Panc1 (cell line): ENCODE measurements at regions not wholly inside any gene's neighbourhood (a gene's known extent, or its start where the extent isn't known, plus 50 kb on each side); places are given as distances from the start of the nearest gene placed in this dataset.

Source experiments
- ATAC-seq: fragments of 200-7000 bp; cut with Tn5 transposase; 2 replicates; pipeline ENCODE4 v1.9.1; 2020; ENCODE audit warnings: mild to moderate bottlenecking, moderate library complexity
- BruUV-seq: library from RNA; stranded (reverse); fragments of 400-500 nt; replicated peaks from 2 replicates; lab custom pipeline; 2021; lab: Mats Ljungman, UMichigan
- CTCF ChIA-PET: fragments of 300-600 bp; sonication (Branson Sonifier 250); formaldehyde crosslinking; loops from one replicate; lab custom pipeline; 2022; ENCODE audit warnings: antibody characterized with exemption; lab: Charles Lee
- POLR2A ChIA-PET: fragments of 300-600 bp; sonication (Branson Sonifier 250); formaldehyde crosslinking; loops from one replicate; lab custom pipeline; 2022; ENCODE audit warnings: antibody characterized with exemption; lab: Charles Lee
- DNase-seq: peaks from one replicate; pipeline ENCODE4 v3.0.0-alpha.2; 2010; ENCODE audit warnings: low read depth, low spot score
- H3K27ac ChIP-seq: 2 replicates; pipeline ENCODE4 v1.5.1; 2011; ENCODE audit warnings: mild to moderate bottlenecking, low read length, inconsistent platforms
- H3K27me3 ChIP-seq: fragments of 200-500 bp; sonication (Bioruptor generic); 2 replicates; pipeline ENCODE4 v1.6.0; 2014; ENCODE audit warnings: low read length, inconsistent platforms; ENCODE audit not compliant: control insufficient read depth, insufficient read depth
- H3K36me3 ChIP-seq: fragments of 200-500 bp; sonication (Bioruptor generic); 2 replicates; pipeline ENCODE4 v1.5.1; 2014; ENCODE audit warnings: inconsistent platforms, mild to moderate bottlenecking, low read length, moderate library complexity; ENCODE audit not compliant: control insufficient read depth, insufficient read depth
- H3K4me1 ChIP-seq: 2 replicates; pipeline ENCODE4 v1.5.1; 2011; ENCODE audit warnings: inconsistent platforms, mild to moderate bottlenecking, low read length, moderate library complexity; ENCODE audit not compliant: control insufficient read depth, insufficient read depth
- H3K4me3 ChIP-seq, 2 experiments: 2 replicates each; pipeline ENCODE4 v1.5.1; 2011 to 2012; ENCODE audit warnings: low read depth in 2 of 2, low read length in 2 of 2, mild to moderate bottlenecking in 2 of 2, inconsistent platforms in 1 of 2, moderate library complexity in 1 of 2
- H3K9me3 ChIP-seq: fragments of 200-500 bp; sonication (Bioruptor generic); 2 replicates; pipeline ENCODE4 v1.5.1; 2014; ENCODE audit warnings: low read depth, mild to moderate bottlenecking, inconsistent platforms, low read length, moderate library complexity; ENCODE audit not compliant: control insufficient read depth, insufficient read depth
- POLR2AphosphoS5 ChIP-seq: IDR thresholded peaks from 2 replicates; pipeline ENCODE4 v1.6.1; 2012; ENCODE audit warnings: mild to moderate bottlenecking, low read depth, low read length, moderate library complexity
- REST ChIP-seq, 2 experiments: IDR thresholded peaks; 2 replicates each; pipeline ENCODE4 v1.6.1; 2011 to 2012; ENCODE audit warnings: low read depth in 2 of 2, control low read depth in 1 of 2, low read length in 1 of 2, mild to moderate bottlenecking in 1 of 2, moderate library complexity in 1 of 2; ENCODE audit not compliant: insufficient read depth in 1 of 2
- SIN3A ChIP-seq: IDR thresholded peaks from 2 replicates; pipeline ENCODE4 v1.6.1; 2012; ENCODE audit warnings: low read depth, mild to moderate bottlenecking, low read length, moderate library complexity, borderline replicate concordance; ENCODE audit not compliant: insufficient read depth
- TCF7L2 ChIP-seq: IDR thresholded peaks from 2 replicates; pipeline ENCODE4 v1.6.1; 2011; ENCODE audit warnings: mild to moderate bottlenecking, low read depth, low read length, inconsistent platforms
- in situ Hi-C: cut with HindIII; loops from 2 replicates; pipeline ENCODE4 v1.10.0; 2016; ENCODE audit warnings: low sequenced_read_pairs, low pct_unique_long_range_greater_than_20kb
- intact Hi-C: fragments of 100-400 bp; cut with micrococcal nuclease; formaldehyde crosslinking; loops from one replicate; pipeline ENCODE4 v1.10.0; 2022; ENCODE audit not compliant: unreplicated experiment
- TF ChIP-seq, protein P1 (sequence below): fragments of 450-650 bp; IDR thresholded peaks from 2 replicates; pipeline ENCODE4 v1.5.1; 2017; ENCODE audit warnings: mild to moderate bottlenecking

DNA sequence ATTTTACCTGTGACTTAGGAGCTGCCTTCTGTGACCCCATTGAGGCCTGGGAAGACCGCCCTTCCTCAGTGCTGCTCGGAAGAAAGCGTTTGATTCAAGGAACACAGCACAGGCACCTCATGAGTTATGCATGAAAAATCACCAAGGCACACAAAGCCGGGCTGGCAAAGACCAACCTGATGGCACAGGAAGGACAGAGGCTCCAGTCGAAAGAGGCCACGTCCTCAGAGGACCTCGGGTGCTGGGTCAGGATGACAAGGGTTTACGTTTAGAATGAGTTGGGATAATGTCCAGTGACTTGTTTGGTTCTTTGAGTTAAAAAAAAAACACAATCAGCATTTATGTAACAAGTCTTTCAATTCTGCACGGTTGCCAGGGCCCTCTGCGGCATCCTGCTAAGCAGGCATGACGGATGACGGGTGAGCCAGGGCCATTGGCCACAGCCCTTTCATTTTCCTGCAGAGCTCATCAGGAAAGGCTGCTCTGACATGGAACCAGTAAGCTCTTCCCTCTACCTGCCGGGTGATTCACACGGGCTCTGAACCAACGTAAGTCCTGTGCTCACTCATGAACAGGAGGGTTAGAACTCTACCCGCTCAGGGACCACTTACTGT is 112.8 kb downstream of the DACT2 start (continued):
- no peak for TF ChIP-seq REST (IDR thresholded peaks at IDR 0.05; ENCODE audit: insufficient read depth in 1 of 2, low read depth in 2 of 2, low read length in 1 of 2)

DNA sequence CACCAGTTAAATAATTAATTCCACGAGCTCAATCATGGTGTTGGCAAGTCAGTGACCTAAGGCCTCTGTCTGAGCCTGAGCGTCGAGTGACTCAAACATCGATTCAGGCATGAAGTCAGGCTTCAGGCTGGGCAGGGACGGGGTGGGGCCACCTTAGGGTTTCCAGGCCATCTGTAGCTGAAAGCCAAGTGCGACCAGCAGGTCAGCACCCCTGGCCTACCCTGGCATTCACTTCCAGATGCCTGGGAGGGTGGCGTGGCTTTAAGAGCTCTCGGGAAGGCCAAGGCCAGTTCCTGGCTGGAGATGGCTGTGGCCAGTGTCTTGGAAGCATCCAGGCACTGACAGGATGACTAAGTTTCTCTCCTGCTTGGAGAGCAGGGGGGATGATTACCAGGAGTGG is 113.4 kb downstream of the DACT2 start:
- Histone ChIP-seq H3K36me3 (no peaks in the 10 kb centered on the region), H3K27me3 (no peaks in the 10 kb centered on the region), H3K4me3 (no peak overlapping the region), H3K9me3 (no peaks in the 10 kb centered on the region), H3K4me1 (peaks cover 2% of the 10 kb centered on the region; the same call in 1 of the 2 replicates), H3K27ac (no peak overlapping the region)
- CTCF ChIA-PET = no interaction called here
- in situ Hi-C loops = no loop called here
- POLR2A ChIA-PET = no interaction called here
- ATAC-seq = no peak
- no peak for DNase-seq
- no TSS peak for BruUV-seq
- no peak for TF ChIP-seq TCF7L2
- no peak for TF ChIP-seq REST (IDR thresholded peaks at IDR 0.05; ENCODE audit: insufficient read depth in 1 of 2, low read depth in 2 of 2, low read length in 1 of 2)
- TF ChIP-seq POLR2AphosphoS5 = no peak
- TF ChIP-seq SIN3A = no peak
- TF ChIP-seq, protein P1, sequence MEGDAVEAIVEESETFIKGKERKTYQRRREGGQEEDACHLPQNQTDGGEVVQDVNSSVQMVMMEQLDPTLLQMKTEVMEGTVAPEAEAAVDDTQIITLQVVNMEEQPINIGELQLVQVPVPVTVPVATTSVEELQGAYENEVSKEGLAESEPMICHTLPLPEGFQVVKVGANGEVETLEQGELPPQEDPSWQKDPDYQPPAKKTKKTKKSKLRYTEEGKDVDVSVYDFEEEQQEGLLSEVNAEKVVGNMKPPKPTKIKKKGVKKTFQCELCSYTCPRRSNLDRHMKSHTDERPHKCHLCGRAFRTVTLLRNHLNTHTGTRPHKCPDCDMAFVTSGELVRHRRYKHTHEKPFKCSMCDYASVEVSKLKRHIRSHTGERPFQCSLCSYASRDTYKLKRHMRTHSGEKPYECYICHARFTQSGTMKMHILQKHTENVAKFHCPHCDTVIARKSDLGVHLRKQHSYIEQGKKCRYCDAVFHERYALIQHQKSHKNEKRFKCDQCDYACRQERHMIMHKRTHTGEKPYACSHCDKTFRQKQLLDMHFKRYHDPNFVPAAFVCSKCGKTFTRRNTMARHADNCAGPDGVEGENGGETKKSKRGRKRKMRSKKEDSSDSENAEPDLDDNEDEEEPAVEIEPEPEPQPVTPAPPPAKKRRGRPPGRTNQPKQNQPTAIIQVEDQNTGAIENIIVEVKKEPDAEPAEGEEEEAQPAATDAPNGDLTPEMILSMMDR = no peak
- intact Hi-C loops = no loop called here

GRCh38 chr6:168201799-168202198 is 117.8 kb downstream of the DACT2 start:
- H3K27me3 ChIP-seq = no peaks in the 10 kb centered on the region
- no TSS peak for BruUV-seq
- no peak for ATAC-seq
- POLR2A ChIA-PET = no interaction called here
- peaks cover 7% of the 10 kb centered on the region for H3K4me1 ChIP-seq
- H3K36me3 ChIP-seq = no peaks in the 10 kb centered on the region
- no peak for DNase-seq
- intact Hi-C loops (no loop called here), in situ Hi-C loops (no loop called here)
- no peak overlapping the region for H3K27ac ChIP-seq
- CTCF ChIA-PET = interaction anchor here (0.6 to 1.0 kb wide), 5 partner anchors 9 to 523 kb away, joined by 3 to 4 read pairs (median 3); no protein-coding TSS in a partner anchor
- TF ChIP-seq POLR2AphosphoS5 (no peak), SIN3A (no peak), REST (IDR thresholded peaks at IDR 0.05; ENCODE audit: insufficient read depth in 1 of 2, low read depth in 2 of 2, low read length in 1 of 2) (no peak), TCF7L2 (no peak)
- TF ChIP-seq, protein P1 = no peak
- no peaks in the 10 kb centered on the region for H3K9me3 ChIP-seq
- H3K4me3 ChIP-seq = no peak overlapping the region
